ENCODE measurements at regions not wholly inside any gene's neighbourhood (a gene's known extent, or its start where the extent isn't known, plus 50 kb on each side); places are given as distances from the start of the nearest gene placed in this dataset.
A peak's percentile ranks its signal among the peaks of the same experiment; 100 is the strongest.
"Not testable (repeated sequence)": the region's sequence is repeated elsewhere in the genome, so short reads cannot be mapped to it uniquely, and the experiment has no call there.

DNA sequence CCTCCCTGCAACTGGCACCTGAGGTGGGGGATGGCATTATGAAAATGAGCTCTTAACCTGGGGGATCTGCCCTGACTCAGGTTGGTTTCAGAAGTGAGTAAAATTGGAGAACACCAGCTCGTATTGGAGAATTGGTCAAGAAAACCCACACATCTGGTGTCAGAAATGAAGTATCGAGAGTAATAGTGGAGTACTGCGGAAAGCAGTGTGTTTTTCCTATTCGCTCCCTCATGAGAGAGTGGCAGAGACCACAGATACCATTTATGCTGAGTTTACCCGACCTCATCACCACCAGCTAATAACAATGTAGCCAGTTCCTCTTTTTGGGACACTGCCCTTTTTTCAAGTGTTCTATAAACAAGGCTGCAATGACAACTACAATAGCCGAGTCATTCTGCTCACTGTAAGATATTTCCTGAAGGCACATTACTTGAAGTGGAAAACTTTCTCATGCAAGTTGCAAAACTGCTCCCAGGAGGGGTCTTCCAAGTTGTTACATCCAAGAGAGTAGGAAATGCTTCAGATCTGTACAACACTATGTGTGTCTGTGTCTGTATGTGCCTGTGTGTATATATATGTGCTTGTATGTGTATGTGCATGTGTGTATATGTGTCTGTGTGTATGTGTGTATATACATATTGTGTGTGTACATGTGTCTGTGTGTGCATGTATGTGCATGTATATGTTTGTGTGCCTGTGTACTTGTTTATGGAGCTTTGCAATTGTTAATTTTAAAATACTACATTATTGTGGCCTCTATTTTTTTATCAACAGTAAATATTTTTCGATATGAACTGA lies 106.0 kb upstream of the CST7 start:
- Mint-ChIP-seq H3K4me3 (no peak overlapping the region), H3K36me3 (no peaks in the 10 kb centered on the region), H3K4me1 (peaks cover 17% of the 10 kb centered on the region), H3K27me3 (peaks cover 48% of the 10 kb centered on the region), H3K27ac (peak overlapping the region; percentile 47), H3K9me3 (peaks cover 15% of the 10 kb centered on the region)
- peak; percentile 97 for ATAC-seq

DNA sequence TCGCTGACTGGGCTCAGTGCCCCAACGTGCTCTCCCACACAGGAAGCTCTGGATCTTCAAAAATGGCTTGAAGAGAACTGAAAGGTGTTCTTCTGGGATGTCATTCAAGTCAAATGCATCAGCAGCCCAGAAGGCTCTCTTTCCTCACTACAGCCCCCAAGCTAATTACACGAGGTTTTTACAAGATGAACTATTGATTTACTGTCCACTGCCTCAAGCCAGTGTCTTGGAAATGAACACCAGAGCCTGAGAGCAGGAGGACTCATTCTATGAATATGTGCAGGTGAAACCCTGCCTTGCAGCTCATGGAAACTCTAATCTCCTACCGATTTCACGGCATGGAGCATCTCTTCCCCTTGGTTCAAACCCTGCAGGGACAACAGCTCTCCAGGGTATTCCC lies 98.9 kb upstream of the CST7 start:
- H3K36me3 Mint-ChIP-seq = no peaks in the 10 kb centered on the region

DNA sequence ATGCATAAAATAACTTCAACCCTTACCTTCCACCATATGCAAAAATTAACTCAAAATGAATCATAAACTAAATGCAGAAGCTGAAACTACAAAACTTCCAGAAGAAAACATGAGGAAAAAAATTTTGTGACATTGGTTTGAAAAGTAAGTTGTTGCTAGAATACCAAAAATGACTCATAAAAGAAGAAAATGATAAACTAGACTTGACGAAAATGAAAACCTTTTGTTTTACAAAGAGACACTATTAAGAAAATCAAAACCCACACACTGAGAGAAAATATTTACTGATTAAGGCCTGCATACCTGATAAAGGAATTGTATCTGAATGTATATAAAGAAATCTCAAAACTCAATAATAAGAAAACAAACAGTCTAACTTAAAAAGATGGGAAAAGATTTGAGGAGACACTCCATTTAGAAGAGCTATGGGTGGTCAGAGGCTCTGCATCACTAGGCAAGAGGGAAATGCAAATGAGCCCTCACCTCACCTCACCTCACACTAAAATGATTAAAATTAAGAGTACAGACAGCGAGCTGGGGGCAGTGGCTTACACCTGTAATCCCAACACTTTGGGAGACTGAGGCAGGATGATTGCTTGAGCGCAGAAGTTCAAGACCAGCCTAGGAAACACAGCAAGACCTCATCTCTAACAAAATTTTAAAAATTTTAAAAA lies 97.6 kb upstream of the CST7 start:
- no peaks in the 10 kb centered on the region for H3K4me1 Mint-ChIP-seq

More for the DNA sequence above, 98.9 kb upstream of the CST7 start:
- no peak for ATAC-seq
- H3K4me3 Mint-ChIP-seq = no peak overlapping the region
- peaks cover 28% of the 10 kb centered on the region for H3K9me3 Mint-ChIP-seq
- H3K27ac Mint-ChIP-seq = no peak overlapping the region
- H3K4me1 Mint-ChIP-seq = no peaks in the 10 kb centered on the region
- H3K27me3 Mint-ChIP-seq = peaks cover 64% of the 10 kb centered on the region

DNA sequence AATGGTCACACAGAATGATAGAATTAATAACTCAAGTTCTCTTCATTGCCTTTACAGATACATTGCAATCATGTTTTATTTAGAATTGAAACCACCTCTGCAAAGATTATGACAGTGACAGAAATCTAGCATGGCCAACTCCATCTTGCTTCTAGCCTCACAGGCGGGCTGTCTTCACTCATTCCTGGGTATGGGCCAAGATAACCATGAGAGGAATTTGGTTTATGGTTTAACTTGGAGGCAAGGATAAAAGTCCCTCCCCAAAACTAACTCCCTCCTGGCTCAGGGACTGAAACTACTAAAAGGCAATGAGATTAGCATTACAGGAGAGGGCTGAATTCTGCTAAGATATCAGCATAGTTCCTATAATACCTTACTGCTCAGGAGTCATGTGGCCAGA lies 95.2 kb upstream of the CST7 start:
- Mint-ChIP-seq H3K36me3 (no peaks in the 10 kb centered on the region), H3K4me3 (no peak overlapping the region), H3K27me3 (peaks cover 35% of the 10 kb centered on the region), H3K27ac (no peak overlapping the region), H3K4me1 (no peaks in the 10 kb centered on the region), H3K9me3 (peaks cover 14% of the 10 kb centered on the region)
- no peak for ATAC-seq

More for the DNA sequence above, 97.6 kb upstream of the CST7 start:
- Mint-ChIP-seq H3K9me3 (peaks cover 26% of the 10 kb centered on the region), H3K36me3 (no peaks in the 10 kb centered on the region), H3K27me3 (peaks cover 56% of the 10 kb centered on the region), H3K4me3 (no peak overlapping the region), H3K27ac (no peak overlapping the region)
- ATAC-seq = no peak

DNA sequence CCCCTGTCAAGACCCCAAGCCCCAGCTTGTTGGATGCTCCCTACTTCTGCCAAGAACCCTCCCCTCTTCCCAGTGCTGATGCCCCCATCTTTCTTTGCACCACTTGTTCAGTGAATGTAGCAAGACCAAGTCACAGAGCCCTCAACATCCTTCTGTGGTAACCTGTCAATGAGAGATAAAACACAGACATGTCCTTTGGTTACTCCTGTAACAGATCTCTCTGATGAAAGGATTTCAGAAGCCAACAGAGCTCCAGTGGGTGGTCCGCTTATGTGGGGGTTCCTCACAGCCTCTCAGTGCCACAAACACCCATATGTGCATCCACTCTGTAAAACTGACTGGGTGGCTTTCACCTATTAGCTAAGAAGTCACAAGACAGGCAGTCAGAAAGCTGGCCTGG lies 93.2 kb upstream of the CST7 start:
- no peaks in the 10 kb centered on the region for H3K36me3 Mint-ChIP-seq
- no peak overlapping the region for H3K27ac Mint-ChIP-seq
- H3K4me1 Mint-ChIP-seq = no peaks in the 10 kb centered on the region
- H3K9me3 Mint-ChIP-seq = peaks cover 9% of the 10 kb centered on the region
- peaks cover 33% of the 10 kb centered on the region for H3K27me3 Mint-ChIP-seq
- ATAC-seq = no peak
- no peak overlapping the region for H3K4me3 Mint-ChIP-seq

DNA sequence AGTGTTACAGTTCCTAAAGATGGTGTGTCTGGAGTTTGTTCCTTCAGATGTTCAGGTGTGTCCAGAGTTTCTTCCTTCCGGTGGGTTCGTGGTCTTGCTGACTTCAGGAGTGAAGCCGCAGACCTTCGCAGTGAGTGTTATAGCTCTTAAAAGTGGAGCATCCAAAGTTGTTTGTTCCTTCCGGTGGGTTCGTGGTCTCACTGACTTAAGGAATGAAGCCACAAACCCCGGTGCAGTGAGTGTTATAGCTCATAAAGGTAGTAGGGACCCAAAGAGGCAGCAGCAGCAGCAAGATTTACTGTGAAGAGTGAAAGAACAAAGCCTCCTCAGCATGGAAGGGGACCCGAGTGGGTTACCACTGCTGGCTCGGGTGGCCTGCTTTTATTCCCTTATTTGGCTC lies 90.6 kb upstream of the CST7 start:
- H3K36me3 Mint-ChIP-seq, ATAC-seq, H3K27ac Mint-ChIP-seq, H3K4me1 Mint-ChIP-seq, H3K9me3 Mint-ChIP-seq, H3K4me3 Mint-ChIP-seq: not testable (repeated sequence)
- H3K27me3 Mint-ChIP-seq = peaks cover 16% of the 10 kb centered on the region

DNA sequence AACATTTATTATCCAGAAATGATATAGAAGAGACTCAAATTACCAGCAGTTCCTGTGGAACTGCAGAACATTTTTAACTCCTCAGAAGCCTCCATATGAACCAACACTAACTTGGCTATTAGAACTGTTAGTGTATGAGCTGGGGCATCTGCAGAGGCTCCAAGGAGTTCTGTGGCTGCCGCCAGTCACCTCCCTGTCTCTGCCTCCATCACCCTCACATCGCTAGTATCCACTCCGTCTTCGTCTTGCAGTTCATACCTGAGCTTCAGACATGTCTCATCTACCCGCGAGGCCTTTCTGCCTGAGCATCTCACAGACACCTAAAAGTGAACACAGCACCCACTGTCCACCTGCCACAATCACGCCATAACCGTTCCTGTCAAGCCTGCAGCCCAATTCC lies 89.5 kb upstream of the CST7 start:
- Mint-ChIP-seq H3K9me3 (peaks cover 14% of the 10 kb centered on the region), H3K27ac (no peak overlapping the region), H3K4me3 (no peak overlapping the region), H3K4me1 (no peaks in the 10 kb centered on the region), H3K27me3 (peaks cover 16% of the 10 kb centered on the region), H3K36me3 (no peaks in the 10 kb centered on the region)
- no peak for ATAC-seq

DNA sequence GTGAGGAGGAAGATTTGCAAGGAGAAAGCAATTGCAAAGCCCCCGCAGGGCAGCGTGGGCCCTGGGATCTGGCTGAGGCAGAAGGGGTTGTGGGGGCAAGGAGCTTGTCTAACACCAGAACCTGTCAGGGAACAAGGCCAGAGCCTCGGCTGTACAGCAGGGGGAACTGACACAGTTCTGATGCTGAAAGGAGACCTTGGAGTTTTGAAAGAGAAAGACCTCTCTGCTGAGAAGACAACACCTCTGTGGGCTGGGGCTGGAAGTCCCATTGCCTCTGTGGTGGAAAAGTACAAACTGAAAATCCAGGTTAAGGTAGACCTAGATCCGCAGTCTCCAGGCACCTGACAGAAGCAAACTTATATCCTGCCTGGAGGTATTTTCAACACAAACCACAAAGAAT lies 86.9 kb upstream of the CST7 start:
- no peaks in the 10 kb centered on the region for H3K4me1 Mint-ChIP-seq
- no peak overlapping the region for H3K4me3 Mint-ChIP-seq
- H3K27ac Mint-ChIP-seq = no peak overlapping the region
- no peak for ATAC-seq
- H3K27me3 Mint-ChIP-seq = peaks cover 16% of the 10 kb centered on the region
- peaks cover 19% of the 10 kb centered on the region for H3K9me3 Mint-ChIP-seq
- H3K36me3 Mint-ChIP-seq = no peaks in the 10 kb centered on the region

DNA sequence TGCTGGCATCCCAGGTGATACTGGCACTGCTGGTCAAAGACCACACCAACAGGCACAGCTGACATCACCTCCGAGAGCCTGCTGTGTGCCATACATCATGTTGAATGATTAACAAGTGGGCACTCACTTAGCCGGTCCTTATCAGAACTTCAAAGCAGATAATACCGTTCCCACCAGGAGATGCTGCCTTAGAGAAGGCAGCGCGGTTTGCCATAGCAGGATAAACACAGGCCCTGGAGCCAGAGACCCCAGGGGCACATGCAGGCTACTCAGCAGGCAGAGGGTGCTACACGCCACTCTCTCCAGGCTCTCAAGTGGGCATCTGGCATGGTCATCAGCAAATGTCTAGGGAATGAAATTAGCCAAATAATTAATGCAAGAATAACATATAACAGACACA lies 86.5 kb upstream of the CST7 start:
- Mint-ChIP-seq H3K36me3 (no peaks in the 10 kb centered on the region), H3K27ac (no peak overlapping the region), H3K4me1 (no peaks in the 10 kb centered on the region), H3K9me3 (peaks cover 19% of the 10 kb centered on the region), H3K27me3 (peaks cover 16% of the 10 kb centered on the region), H3K4me3 (no peak overlapping the region)
- ATAC-seq = no peak

DNA sequence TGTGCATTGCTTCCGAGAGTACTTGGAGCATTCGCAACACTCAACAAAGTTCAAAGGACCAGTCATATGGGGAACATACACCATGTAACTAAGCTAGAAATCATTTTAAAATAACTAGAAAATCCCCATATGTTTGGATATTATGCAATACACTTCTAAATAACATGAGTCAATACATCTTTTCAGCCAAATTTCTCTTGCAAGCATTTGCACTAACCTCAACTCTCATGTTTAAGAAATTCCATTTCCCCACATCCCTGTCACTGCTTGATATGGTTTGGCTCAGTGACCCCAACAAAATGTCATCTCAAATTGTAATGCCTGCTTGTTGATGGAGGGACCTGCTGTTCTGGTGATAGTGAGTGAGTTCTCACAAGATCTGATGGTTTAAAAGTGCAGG lies 85.7 kb upstream of the CST7 start:
- no peak overlapping the region for H3K27ac Mint-ChIP-seq
- no peak overlapping the region for H3K4me3 Mint-ChIP-seq
- H3K36me3 Mint-ChIP-seq = no peaks in the 10 kb centered on the region
- H3K27me3 Mint-ChIP-seq = peaks cover 16% of the 10 kb centered on the region
- no peak for ATAC-seq
- peaks cover 19% of the 10 kb centered on the region for H3K9me3 Mint-ChIP-seq
- no peaks in the 10 kb centered on the region for H3K4me1 Mint-ChIP-seq

DNA sequence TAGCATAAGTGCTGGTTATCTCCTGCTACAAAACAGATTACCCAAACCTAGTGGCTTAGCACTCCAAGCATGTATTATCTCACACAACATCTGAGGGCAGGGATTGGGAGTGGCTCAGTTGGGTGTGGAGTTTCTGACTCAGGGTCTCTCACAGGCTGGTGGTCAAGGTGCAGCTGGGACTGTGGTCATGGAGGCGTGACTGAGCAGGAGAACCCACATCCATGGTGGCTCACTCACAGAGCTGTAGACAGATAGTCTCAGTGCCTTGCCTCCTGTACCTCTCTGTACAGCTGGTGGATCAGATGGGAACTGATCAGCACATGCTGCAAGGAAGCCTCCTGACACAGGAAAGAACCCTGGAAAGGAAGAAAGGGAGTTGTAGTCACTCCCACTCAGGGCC lies 83.1 kb upstream of the CST7 start:
- H3K27ac Mint-ChIP-seq = no peak overlapping the region
- H3K36me3 Mint-ChIP-seq = no peaks in the 10 kb centered on the region
- no peak for ATAC-seq
- H3K4me1 Mint-ChIP-seq = no peaks in the 10 kb centered on the region
- H3K27me3 Mint-ChIP-seq = peaks cover 5% of the 10 kb centered on the region
- H3K4me3 Mint-ChIP-seq = no peak overlapping the region
- peaks cover 19% of the 10 kb centered on the region for H3K9me3 Mint-ChIP-seq

DNA sequence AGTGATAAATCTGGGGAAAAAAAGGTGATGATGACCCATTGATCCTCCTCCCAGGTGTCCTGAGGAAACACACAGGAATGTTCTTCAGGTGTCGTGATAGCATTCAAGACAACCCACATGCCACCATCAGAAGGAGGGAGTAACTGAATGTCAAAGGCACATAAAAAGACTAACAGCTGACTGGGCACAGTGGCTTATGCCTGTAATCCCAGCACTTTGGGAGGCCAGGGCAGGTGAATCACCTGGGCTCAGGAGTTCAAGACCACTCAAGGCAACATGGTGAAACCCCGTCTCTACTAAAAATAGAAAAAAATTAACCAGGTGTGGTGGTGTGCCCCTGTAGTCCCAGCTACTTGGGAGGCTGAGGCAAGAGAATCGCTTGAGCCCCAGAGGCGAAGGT lies 82.3 kb upstream of the CST7 start:
- peaks cover 12% of the 10 kb centered on the region for H3K27me3 Mint-ChIP-seq
- ATAC-seq = no peak

DNA sequence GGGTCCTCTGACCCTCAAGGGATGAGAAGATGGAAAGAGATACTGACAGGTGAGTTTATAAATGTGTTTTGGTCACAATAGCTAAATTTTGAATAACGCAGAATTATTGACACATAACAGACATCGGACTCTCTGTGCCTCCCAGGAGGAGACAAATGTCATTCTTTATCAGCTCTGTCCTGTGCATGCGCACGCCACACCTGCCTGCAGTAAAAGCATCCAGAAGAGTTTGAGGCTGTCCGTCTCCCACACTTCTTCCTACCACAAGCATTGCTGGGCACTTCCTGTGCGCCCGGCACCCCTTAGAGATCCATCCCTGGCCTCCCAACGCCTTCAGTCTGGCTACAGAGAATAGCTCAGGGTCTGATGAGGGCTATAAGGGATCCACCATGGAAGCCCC lies 81.5 kb upstream of the CST7 start:
- peaks cover 19% of the 10 kb centered on the region for H3K9me3 Mint-ChIP-seq

More for the DNA sequence above, 82.3 kb upstream of the CST7 start:
- Mint-ChIP-seq H3K36me3 (no peaks in the 10 kb centered on the region), H3K9me3 (peaks cover 19% of the 10 kb centered on the region), H3K4me3 (no peak overlapping the region), H3K4me1 (no peaks in the 10 kb centered on the region), H3K27ac (no peak overlapping the region)

DNA sequence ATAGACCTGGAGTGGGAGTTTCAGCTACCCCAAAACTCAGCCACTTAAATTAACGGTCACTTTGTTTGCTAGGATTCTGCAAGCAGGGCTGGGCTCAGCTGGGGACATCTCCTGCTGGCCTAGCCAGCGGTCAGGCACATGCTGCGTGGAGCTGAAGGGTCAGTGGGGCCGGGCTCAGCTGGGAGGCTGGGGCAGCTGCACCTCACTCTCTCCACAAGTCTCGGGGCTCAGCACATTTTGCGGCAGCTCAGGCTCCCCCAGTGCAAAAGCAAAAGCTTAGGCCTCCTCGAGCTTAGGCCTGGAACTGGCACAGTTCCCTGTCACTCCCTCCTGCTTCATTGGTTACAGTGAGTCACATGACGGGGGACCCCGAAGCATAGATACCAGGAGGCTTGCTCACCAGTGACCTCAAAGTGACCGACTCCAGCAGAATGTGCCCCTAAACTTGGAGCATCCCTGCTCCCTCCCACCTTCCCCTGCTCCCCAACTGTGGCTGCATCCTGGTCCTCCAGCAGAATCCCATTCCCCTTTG lies 80.6 kb upstream of the CST7 start:
- no peaks in the 10 kb centered on the region for H3K4me1 Mint-ChIP-seq
- H3K9me3 Mint-ChIP-seq = peaks cover 18% of the 10 kb centered on the region
- H3K36me3 Mint-ChIP-seq = no peaks in the 10 kb centered on the region
- H3K27ac Mint-ChIP-seq = no peak overlapping the region
- peak; percentile 20 for ATAC-seq
- peaks cover 24% of the 10 kb centered on the region for H3K27me3 Mint-ChIP-seq
- no peak overlapping the region for H3K4me3 Mint-ChIP-seq

More for the DNA sequence above, 81.5 kb upstream of the CST7 start:
- Mint-ChIP-seq H3K4me1 (no peaks in the 10 kb centered on the region), H3K36me3 (no peaks in the 10 kb centered on the region), H3K27me3 (peaks cover 20% of the 10 kb centered on the region), H3K4me3 (no peak overlapping the region), H3K27ac (no peak overlapping the region)
- ATAC-seq = no peak

DNA sequence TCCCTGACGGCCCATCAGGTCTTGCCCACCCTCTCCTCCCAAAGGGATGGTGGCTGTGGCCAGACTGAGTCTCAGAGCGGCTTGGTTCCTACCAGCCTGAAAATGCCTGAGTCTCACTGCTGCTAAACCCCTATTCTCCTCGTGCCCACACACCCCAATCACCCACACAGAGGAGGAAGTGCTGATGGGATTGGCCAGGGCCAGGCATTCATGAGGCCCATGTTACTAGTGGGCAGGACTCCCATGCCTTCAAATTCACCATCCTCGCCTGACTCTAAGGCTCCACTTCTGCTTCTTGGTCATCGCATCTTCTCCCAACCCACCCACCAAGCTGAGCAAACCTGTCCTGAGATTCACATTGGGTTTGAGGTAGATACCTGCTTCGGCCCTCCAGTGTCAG lies 80.1 kb upstream of the CST7 start:
- Mint-ChIP-seq H3K4me1 (no peaks in the 10 kb centered on the region), H3K4me3 (no peak overlapping the region), H3K36me3 (no peaks in the 10 kb centered on the region), H3K9me3 (peaks cover 13% of the 10 kb centered on the region), H3K27me3 (peaks cover 29% of the 10 kb centered on the region), H3K27ac (no peak overlapping the region)
- ATAC-seq = no peak

DNA sequence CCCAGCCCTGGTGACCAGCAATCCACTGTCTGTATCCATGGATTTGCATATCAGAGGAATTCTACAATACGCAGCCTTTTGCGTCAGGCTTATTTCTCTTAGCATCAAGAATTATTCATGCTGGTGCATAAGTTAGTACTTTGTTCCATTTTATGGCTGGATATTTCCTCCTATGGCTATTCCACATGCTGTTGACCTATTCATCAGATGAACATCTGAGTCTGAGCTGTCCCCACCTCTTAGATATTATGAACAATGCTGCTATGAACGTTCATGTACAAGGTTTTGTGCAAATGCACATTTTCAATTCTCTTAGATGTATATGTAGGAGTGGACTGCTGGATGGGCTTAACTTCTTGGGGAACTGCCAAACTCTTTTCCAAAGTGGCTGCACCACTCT lies 79.0 kb upstream of the CST7 start:
- peaks cover 6% of the 10 kb centered on the region for H3K9me3 Mint-ChIP-seq
- H3K27me3 Mint-ChIP-seq = peaks cover 40% of the 10 kb centered on the region
- ATAC-seq = no peak
- H3K36me3 Mint-ChIP-seq = no peaks in the 10 kb centered on the region
- H3K4me1 Mint-ChIP-seq = no peaks in the 10 kb centered on the region
- H3K27ac Mint-ChIP-seq = no peak overlapping the region
- H3K4me3 Mint-ChIP-seq = no peak overlapping the region

Measured in stimulated activated memory B cell treated with anti-CD40 and anti-IgM and Interleukin-4, amounts not matched to agents 10 μg/mL and 1 μg/mL and 100 μg/mL, for 72 hours (primary cell).